GM04503 (cell line): ENCODE measurements at regions not wholly inside any gene's neighbourhood (a gene's known extent, or its start where the extent isn't known, plus 50 kb on each side); places are given as distances from the start of the nearest gene placed in this dataset.
"Not testable (repeated sequence)": the region's sequence is repeated elsewhere in the genome, so short reads cannot be mapped to it uniquely, and the experiment has no call there.

Source experiments
- DNase-seq: peaks from one replicate; pipeline ENCODE4 v3.0.0-alpha.2; 2012; ENCODE audit warnings: low read depth

- peak; percentile 12 for DNase-seq
These were observed 90.0 kb upstream of the IFNGR1 start for GRCh38 chr6:137309078-137309762.

DNA sequence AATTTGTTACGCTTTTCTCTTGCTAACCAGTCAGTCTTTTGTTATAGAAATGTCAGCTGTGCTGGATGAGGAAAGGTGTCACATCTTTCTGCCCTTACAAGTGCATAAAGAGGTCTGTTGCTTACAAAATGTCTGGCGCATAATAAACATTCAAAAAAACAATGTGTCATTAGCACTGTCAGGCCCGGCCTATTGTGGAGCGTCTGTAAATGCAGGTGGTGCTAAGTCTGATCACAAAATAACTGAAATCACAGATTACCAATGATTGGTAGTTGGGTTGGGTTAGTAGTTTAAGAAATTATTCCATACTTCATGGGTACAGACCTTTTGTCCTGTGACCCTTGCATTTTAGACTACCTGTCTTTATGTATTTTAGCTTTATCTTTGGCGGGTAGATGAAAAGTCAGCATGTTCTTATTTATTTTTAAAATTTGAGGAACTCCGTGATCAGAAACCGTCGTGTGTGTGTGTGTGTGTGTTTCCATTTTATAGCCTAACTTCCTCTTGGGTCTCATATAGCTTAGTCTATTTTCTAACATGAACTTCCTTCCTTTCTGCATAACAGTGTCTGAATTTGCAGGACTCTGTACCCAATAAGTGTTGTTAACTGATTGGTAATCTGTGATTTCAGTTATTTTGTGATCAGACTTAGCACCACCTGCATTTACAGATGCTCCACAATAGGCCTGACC is 88.1 kb upstream of the IFNGR1 start:
- no peak for DNase-seq

DNA sequence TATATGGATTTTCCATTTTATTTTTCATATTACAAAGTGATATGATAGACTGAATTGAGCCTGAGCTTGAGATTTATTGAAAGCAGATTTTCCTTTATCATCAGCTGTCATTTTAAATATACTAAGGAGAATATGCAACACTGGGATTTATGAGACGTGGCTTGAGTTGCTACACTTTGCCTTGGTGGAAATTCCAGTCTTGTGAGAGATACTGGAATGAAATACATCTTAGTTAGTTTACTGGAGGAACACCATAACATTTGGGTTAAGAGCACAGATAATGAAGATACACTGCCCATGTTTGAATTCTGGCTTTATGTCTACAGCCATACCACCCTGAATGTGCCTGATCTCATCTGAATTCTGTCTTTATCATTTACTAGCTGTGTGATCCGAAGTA is 86.5 kb upstream of the IFNGR1 start:
- no peak for DNase-seq

GRCh38 chr6:137304020-137304780 is 85.0 kb upstream of the IFNGR1 start:
- no peak for DNase-seq

DNA sequence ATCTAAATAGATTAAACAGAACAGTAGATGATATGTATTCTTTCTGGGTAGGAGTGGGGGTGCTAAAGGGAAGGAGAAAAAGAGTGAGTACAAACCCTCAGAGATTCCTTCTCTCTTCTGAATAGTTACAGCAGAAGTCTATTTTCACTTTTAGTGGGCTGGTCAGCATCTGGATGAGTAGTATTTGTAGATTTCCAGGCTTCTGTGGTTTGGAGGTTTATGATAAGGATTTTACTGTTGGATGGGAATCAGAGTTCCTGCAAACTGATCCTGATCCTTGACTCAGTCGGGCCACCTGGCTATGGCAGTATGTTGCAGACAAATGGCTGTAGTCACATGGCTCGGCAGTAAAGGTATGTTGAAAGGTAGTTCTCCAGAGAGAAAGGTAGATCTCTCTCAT is 84.3 kb upstream of the IFNGR1 start:
- DNase-seq, result no peak

GRCh38 chr6:137299681-137300080 is 80.5 kb upstream of the IFNGR1 start:
- DNase-seq, result no peak

DNA sequence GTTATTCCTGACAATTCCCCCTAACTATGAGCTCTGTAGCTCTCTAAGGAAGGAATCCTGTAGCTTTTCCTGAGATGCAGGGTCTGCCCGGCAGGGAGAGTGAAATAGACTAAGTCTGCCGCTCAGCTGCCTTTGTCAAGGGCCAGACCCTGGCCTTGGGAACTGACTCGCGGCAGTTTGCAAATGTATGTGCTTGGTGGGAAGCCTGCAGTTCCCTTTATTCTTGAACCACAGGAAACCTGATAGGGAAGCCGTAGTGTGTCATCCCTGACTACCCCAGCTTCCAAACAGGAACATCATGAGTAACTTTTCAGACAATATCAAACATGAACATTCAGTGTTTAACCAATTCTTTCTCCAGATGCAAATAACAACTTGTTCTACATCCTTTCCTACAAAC is 78.7 kb upstream of the IFNGR1 start:
- no peak for DNase-seq

GRCh38 chr6:137292326-137292725 is 73.1 kb upstream of the IFNGR1 start:
- DNase-seq, result not testable (repeated sequence)

GRCh38 chr6:137291441-137291840 is 72.3 kb upstream of the IFNGR1 start:
- no peak for DNase-seq

DNA sequence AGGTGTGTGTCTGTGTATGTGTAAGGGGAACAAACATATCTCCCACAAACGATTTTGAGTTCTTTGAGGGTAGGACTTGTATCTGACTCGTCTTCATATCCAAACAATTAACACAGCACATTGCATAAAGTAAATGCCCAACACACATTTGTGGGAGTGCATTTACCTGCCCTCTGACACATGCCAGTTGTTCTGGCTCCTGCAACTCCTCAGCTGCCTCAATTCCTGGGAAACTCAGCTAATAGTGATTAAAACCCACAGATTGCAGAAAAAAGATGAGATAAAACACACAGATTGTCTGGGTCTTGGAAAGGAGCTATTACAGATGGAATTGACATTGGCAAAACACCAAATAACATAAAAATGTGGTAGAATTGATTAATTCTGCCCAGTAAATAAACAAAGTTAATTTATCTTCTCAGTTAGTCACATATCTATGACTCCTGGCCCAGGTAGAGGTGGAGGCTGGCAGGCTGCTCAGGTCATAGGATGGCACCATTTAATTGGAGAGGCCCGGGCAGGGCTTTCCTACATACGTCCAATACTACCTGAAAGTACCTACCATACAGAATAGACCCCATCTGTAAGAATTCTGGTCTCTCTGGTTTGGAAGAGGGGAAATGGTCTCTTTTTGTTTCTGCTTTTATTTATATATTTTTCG is 71.5 kb upstream of the IFNGR1 start:
- no peak for DNase-seq

GRCh38 chr6:137286916-137287315 is 67.7 kb upstream of the IFNGR1 start:
- DNase-seq, result no peak

DNA sequence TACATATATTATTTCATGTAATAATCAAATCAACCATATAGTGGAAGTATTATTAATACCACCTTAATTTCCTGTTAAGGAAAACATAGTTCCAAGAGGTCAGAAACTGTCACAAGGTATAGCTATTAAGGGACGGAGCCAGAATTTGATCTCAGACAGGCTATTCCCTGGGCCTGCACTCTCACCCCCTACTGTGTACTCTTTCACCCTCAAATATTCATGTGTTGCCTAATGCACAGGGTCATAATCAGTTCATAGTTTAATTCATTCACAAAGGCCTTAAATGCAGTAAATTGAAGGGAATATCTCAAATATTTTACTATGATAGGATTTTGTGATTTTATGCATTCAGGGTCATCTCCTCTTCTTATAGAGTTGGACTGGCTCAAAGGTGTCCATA is 67.2 kb upstream of the IFNGR1 start:
- DNase-seq, result no peak

DNA sequence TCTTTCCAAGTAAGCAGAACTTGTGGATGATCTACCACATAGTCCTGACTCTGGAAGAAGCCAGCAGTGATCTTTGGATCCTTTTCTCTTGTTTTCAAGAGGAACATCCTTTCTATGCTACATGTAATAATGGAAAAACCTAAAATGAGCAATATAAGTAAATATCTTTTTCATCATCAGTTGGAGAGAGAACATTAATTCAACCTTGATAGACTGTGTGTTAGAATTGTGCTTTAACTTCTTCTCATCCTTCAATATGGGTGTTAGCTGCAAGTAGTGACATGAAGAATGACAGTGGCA is 65.6 kb upstream of the IFNGR1 start:
- DNase-seq, result no peak

GRCh38 chr6:137283940-137284810 is 65.0 kb upstream of the IFNGR1 start:
- DNase-seq, result no peak

GRCh38 chr6:137283080-137283479 is 63.9 kb upstream of the IFNGR1 start:
- DNase-seq, result no peak

- DNase-seq, result no peak
These were observed 63.1 kb upstream of the IFNGR1 start for GRCh38 chr6:137282254-137282653.

DNA sequence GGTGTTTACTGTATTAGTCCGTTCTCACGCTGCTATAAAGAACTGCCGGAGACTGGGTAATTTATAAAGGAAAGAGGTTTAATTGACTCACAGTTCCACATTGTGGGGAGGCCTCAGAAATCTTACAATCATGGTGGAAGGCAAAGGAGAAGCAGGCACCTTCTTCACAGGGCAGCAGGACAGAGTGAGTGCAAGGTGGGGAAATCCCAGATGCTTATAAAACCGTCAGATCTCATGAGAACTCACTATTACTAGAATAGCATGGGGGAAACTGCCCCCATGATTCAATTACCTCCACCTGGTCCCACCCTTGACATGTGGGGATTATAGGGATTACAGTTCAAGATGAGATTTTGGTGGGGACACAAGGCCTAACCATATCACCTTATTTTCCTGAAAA is 60.1 kb upstream of the IFNGR1 start:
- DNase-seq, result not testable (repeated sequence)

DNA sequence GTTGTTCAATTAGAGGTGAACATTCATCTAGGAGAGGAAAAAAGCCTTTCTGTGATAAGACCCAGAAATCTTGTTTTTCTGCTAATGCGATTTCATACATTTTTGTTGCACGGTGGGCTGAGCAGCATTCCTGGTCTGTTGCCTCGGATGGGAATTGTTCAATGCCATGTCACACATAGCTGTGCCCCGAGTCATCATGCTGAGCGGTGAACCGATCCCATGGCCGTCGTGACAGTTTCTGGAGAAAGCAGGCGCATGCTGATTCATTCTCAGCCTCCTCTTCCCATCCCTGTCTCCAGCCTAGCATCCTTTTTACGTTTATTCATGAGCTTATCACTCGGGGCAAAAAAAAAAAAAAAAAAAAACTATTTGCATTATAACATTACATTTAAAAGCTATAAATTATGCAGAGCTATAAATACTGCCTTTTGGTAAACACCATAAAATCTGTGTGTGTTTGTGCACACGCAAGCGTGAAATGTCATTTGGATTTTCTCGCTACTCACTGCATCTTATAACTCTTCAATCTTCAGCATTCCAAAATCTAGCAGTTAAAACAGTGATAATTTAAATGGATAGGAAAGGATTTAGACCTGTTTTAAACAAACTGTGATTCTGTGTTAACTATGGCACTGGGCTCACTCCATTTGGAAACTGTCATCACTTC is 58.9 kb upstream of the IFNGR1 start:
- peak; percentile 51 for DNase-seq

GRCh38 chr6:137272403-137272802 is 53.2 kb upstream of the IFNGR1 start:
- no peak for DNase-seq

- DNase-seq, result peak; percentile 12
These were observed 52.3 kb upstream of the IFNGR1 start for GRCh38 chr6:137271245-137272183.
